AG10803 (cell line): ENCODE measurements at regions not wholly inside any gene's neighbourhood (a gene's known extent, or its start where the extent isn't known, plus 50 kb on each side); places are given as distances from the start of the nearest gene placed in this dataset.

Experiments used
- DNase-seq: peaks from one replicate; pipeline ENCODE4 v3.0.0; 2010; ENCODE audit warnings: low read depth
- H3K4me3 ChIP-seq: 2 replicates; pipeline ENCODE4 v1.5.1; 2011; ENCODE audit warnings: mild to moderate bottlenecking, low read length, control low read depth
- TF ChIP-seq, protein P1 (sequence below): conservative IDR thresholded peaks from 2 replicates; pipeline ENCODE4 v1.5.1; 2011; ENCODE audit warnings: mild to moderate bottlenecking, low read length, control low read depth, inconsistent platforms

DNA sequence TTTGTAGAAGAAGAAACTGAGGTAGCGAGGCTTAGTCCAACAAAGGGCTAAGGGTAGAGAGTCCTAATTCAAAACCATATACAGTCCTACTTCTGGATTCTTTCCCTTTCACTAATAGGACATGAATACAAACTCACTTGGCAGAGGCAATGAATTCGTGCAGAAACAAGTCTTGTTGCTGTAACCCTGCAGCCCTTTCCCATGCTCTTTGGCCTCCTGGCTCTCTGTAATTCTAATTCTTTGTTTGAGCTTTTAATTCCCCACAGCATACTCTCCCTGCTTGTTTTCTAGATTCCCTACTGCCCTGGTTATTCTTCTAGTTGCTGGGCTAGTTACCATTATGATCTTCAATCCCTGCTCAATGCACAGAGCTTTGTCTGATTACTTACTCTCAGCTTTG is 381.4 kb downstream of the ETNK1 start:
- DNase-seq = no peak
- H3K4me3 ChIP-seq = no peak overlapping the region
- TF ChIP-seq, protein P1, sequence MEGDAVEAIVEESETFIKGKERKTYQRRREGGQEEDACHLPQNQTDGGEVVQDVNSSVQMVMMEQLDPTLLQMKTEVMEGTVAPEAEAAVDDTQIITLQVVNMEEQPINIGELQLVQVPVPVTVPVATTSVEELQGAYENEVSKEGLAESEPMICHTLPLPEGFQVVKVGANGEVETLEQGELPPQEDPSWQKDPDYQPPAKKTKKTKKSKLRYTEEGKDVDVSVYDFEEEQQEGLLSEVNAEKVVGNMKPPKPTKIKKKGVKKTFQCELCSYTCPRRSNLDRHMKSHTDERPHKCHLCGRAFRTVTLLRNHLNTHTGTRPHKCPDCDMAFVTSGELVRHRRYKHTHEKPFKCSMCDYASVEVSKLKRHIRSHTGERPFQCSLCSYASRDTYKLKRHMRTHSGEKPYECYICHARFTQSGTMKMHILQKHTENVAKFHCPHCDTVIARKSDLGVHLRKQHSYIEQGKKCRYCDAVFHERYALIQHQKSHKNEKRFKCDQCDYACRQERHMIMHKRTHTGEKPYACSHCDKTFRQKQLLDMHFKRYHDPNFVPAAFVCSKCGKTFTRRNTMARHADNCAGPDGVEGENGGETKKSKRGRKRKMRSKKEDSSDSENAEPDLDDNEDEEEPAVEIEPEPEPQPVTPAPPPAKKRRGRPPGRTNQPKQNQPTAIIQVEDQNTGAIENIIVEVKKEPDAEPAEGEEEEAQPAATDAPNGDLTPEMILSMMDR = no peak

GRCh38 chr12:23008623-23009022 is 383.7 kb downstream of the ETNK1 start:
- no peak overlapping the region for H3K4me3 ChIP-seq
- TF ChIP-seq, protein P1 = no peak
- DNase-seq = no peak

- DNase-seq = no peak
- TF ChIP-seq, protein P1 = no peak
- H3K4me3 ChIP-seq = no peak overlapping the region
Observed at GRCh38 chr12:23014749-23015148, 389.8 kb downstream of the ETNK1 start.

DNA sequence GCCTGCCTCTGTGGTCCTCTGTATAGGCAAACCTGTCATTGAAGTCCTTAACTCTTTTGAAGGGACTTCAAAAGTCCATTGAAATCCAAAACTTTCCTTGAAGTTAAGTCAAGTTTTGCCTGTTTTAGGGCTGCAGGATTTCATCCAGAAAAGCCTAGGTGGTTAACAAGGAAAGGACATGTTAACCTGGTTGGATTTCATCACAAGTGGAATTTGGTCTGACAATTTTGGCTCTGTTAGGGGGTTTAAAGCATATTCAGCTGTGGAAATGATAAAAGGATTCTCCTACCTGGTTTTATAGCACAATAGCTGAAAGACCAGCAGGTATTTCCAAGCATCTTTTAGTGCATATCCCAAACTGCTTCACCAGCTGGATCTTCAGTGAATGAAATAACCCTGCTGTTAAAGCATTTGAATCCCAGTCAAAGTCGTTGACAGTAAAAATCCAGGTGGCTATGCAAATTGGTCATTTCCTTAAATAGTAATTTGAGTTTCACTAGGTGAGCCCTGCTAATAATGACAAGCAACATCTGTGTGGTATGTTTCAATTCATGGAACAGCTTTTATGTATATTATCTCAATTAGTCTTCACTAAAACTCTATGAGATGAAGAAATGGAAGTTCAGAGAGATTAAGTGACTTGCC is 400.5 kb downstream of the ETNK1 start:
- TF ChIP-seq, protein P1 = no peak
- H3K4me3 ChIP-seq = no peak overlapping the region
- no peak for DNase-seq

- H3K4me3 ChIP-seq = no peak overlapping the region
- no peak for DNase-seq
- TF ChIP-seq, protein P1 = no peak
Observed at GRCh38 chr12:23028158-23028802, 403.3 kb downstream of the ETNK1 start.

DNA sequence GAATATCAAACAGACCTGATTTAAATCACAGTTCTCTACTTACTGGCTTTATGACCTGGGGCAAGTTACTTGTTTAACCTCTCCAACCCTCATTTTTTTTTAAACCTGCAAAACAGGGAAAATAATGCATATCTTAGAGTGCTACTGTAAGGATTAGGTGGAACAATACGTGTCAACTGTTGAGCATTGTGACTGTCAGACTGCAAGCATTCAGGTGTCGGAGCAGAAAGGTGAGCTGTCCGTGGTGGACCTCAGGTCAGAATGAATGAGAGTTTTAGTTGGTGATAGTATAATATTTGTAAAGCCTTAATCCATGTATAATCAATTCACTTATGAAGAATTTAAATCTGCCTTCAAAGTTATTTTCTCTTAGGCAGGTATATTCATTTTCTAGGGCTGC is 404.2 kb downstream of the ETNK1 start:
- H3K4me3 ChIP-seq = no peak overlapping the region
- TF ChIP-seq, protein P1 = no peak

DNA sequence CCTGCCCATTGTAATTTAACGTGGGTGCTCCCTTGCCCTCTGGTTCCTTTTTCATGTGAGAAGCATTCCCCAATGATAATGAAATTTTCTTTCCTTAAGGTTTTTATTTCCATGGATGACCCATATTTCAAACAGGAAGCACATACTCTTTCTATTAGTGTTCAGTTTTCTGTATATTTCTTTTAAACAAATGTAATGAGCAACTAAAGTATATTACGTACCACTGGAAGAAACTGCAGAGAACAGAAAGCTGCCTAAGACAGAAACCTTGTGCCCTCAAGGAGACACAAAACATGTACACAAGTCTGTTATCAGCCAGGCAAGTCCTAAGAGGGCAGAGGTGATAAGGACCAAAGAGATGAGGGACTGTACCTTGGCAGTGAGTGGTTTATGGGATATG is 414.9 kb downstream of the ETNK1 start:
- no peak overlapping the region for H3K4me3 ChIP-seq
- DNase-seq = no peak
- TF ChIP-seq, protein P1 = no peak

More for the DNA sequence above, 404.2 kb downstream of the ETNK1 start:
- no peak for DNase-seq
